B cell (primary cell): ENCODE measurements at regions not wholly inside any gene's neighbourhood (a gene's known extent, or its start where the extent isn't known, plus 50 kb on each side); places are given as distances from the start of the nearest gene placed in this dataset.

Experiments
- ATAC-seq: fragments of 200-7000 bp; cut with Tn5 transposase; one replicate; pipeline ENCODE4 v1.10.0; 2021; ENCODE audit warnings: low read depth, mild to moderate bottlenecking, moderate number of reproducible peaks, moderate library complexity
- CTCF ChIA-PET: fragments of 350-600 bp; sonication (Branson Sonifier 250); formaldehyde crosslinking; loops from one replicate; lab custom pipeline; 2021; ENCODE audit warnings: antibody characterized with exemption, inconsistent platforms; lab: Charles Lee
- POLR2A ChIA-PET: fragments of 350-600 bp; sonication (Branson Sonifier 250); formaldehyde crosslinking; loops from one replicate; lab custom pipeline; 2021; ENCODE audit warnings: antibody characterized with exemption; lab: Charles Lee
- DNase-seq: peaks from one replicate; pipeline ENCODE4 v3.0.0; 2013
- H2AFZ ChIP-seq: 2 replicates; pipeline ENCODE4 v1.6.1; 2012; ENCODE audit warnings: mild to moderate bottlenecking, low read depth, low read length; ENCODE audit not compliant: insufficient read depth, poor library complexity, severe bottlenecking
- H3K27ac ChIP-seq, 2 donors: 1 replicate in 1 of 2; 2 replicates in 1 of 2; pipeline ENCODE4 v1.5.1; 2012 to 2013; ENCODE audit warnings: low read length in 2 of 2, mild to moderate bottlenecking in 2 of 2, moderate library complexity in 1 of 2
- H3K27me3 ChIP-seq, 4 experiments: fragments of 200-600 bp in 1 of 4; sonication (generic) in 1 of 4; replicated peaks in 1 of 4; 1 replicate in 2 of 4; 2 replicates in 2 of 4; pipeline versions ENCODE4 v1.6.1 to v1.7.0; 2013 to 2016; ENCODE audit warnings: low read length in 3 of 4, mild to moderate bottlenecking in 2 of 4, mixed read lengths in 1 of 4, moderate library complexity in 1 of 4; ENCODE audit not compliant: insufficient read depth in 4 of 4, control insufficient read depth in 3 of 4; ENCODE audit errors: control extremely low read depth in 1 of 4
- H3K36me3 ChIP-seq, 2 experiments: replicated peaks in 1 of 2; 1 replicate in 1 of 2; 2 replicates in 1 of 2; pipeline versions ENCODE4 v1.6.1 to v1.7.1; 2013; ENCODE audit warnings: low read length in 1 of 2; ENCODE audit not compliant: insufficient read depth in 2 of 2, control insufficient read depth in 1 of 2; ENCODE audit errors: control extremely low read depth in 1 of 2, extremely low read depth in 1 of 2
- H3K4me1 ChIP-seq, 2 donors: fragments of 200-600 bp in 1 of 2; sonication (generic) in 1 of 2; 1 replicate in 1 of 2; 2 replicates in 1 of 2; pipeline versions ENCODE4 v1.5.1 to v1.6.1; 2013 to 2017; ENCODE audit warnings: low read length in 2 of 2; ENCODE audit not compliant: control insufficient read depth in 2 of 2, insufficient read depth in 2 of 2
- H3K4me2 ChIP-seq: replicated peaks from 2 replicates; pipeline ENCODE3; 2012; ENCODE audit warnings: mild to moderate bottlenecking, low read depth, low read length; ENCODE audit not compliant: poor library complexity, severe bottlenecking
- H3K4me3 ChIP-seq, 5 experiments: fragments of 200-600 bp in 1 of 5; sonication (generic) in 1 of 5; 1 replicate in 3 of 5; 2 replicates in 2 of 5; pipeline versions ENCODE4 v1.5.1 to v1.7.0; 2011 to 2016; ENCODE audit warnings: low read length in 4 of 5, mild to moderate bottlenecking in 4 of 5, low read depth in 2 of 5, control low read depth in 1 of 5, moderate library complexity in 1 of 5; ENCODE audit not compliant: insufficient read depth in 1 of 5; ENCODE audit errors: control extremely low read depth in 1 of 5, extremely low read depth in 1 of 5
- H3K79me2 ChIP-seq: fragments of 200-600 bp; sonication (generic); one replicate; pipeline ENCODE4 v1.6.0; 2016; ENCODE audit warnings: low read length; ENCODE audit not compliant: control insufficient read depth, insufficient read depth
- H3K9ac ChIP-seq: fragments of 200-600 bp; sonication (generic); 2 replicates; pipeline ENCODE4 v1.6.1; 2017; ENCODE audit warnings: mild to moderate bottlenecking, low read length, moderate library complexity
- H3K9me3 ChIP-seq, 3 donors: one replicate each; pipeline versions ENCODE4 v1.6.1 to v1.7.1; 2013; ENCODE audit warnings: low read length in 2 of 3; ENCODE audit not compliant: control insufficient read depth in 2 of 3, insufficient read depth in 1 of 3; ENCODE audit errors: control extremely low read depth in 1 of 3
- H4K20me1 ChIP-seq: 2 replicates; pipeline ENCODE4 v1.6.0; 2012; ENCODE audit warnings: mild to moderate bottlenecking, low read length; ENCODE audit not compliant: insufficient read depth, control insufficient read depth, poor library complexity, severe bottlenecking
- H3K27ac Mint-ChIP-seq: one replicate; pipeline ENCODE4 v1.8.0; 2021; ENCODE audit warnings: mixed read lengths
- H3K27me3 Mint-ChIP-seq: one replicate; pipeline ENCODE4 v1.8.0; 2021; ENCODE audit warnings: mixed read lengths
- H3K4me1 Mint-ChIP-seq: one replicate; pipeline ENCODE4 v1.8.0; 2021; ENCODE audit warnings: mixed read lengths
- H3K4me3 Mint-ChIP-seq: one replicate; pipeline ENCODE4 v1.8.0; 2021; ENCODE audit warnings: mixed read lengths
- H3K9me3 Mint-ChIP-seq: one replicate; pipeline ENCODE4 v1.8.0; 2022; ENCODE audit warnings: mixed read lengths; ENCODE audit not compliant: insufficient read depth
- CTCF ChIP-seq: fragments of 200-600 bp; IDR thresholded peaks from one replicate; pipeline ENCODE4 v1.8.0; 2022; ENCODE audit warnings: antibody characterized with exemption, mild to moderate bottlenecking
- EZH2 ChIP-seq: IDR thresholded peaks from 2 replicates; pipeline ENCODE4 v1.6.1; 2012; ENCODE audit warnings: borderline replicate concordance, low read depth, mild to moderate bottlenecking, moderate library complexity, low read length; ENCODE audit not compliant: insufficient read depth, poor library complexity, severe bottlenecking
- WGBS: methylation state at CpG from one replicate; pipeline ENCODE4 v1.1.5; 2013; ENCODE audit warnings: missing lambda C conversion rate; ENCODE audit not compliant: insufficient coverage; 5-methylcytosine and 5-hydroxymethylcytosine counted together
- intact Hi-C: fragments of 100-400 bp; cut with micrococcal nuclease; formaldehyde crosslinking; loops from one replicate; pipeline ENCODE4 v1.10.0; 2022

DNA sequence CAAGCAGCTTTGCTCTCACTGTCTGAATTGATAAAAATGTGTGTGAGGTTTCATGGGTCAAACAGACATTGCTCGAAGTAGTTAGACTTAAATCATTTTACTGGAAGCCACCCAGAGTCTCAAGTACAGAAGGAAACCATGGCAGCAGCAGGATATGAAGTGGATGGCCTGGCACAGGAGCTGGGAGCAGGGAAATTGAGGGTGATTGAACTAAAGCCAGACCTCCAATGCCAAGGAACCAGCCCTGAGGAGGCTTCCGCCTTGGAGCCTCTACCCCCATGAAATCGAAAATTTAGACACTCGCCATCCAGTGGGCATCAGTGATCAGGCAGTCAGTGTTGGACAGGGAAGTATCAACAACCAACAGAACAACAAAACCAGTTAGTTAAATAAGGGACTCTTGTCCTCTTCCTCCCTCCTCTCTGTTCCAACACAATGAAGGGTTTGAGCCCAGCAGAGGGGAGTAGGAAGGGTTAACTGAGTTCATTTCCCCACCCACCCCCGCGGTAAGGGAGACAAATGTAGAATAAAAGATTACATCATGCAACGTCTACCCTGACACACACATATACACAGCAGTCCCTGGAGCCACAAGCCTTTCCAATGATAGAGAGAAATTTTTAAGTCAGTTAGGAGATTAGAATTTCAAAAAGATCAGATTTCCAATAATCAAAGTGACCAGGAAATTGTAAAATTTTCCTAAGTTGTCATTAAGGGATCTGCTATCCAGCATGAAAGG, 156.3 kb downstream of the SLC16A9 start:
- H3K4me3 ChIP-seq, result no peak overlapping the region
- H3K9me3 ChIP-seq, result no peaks in the 10 kb centered on the region
- no peaks in the 10 kb centered on the region for H3K36me3 ChIP-seq
- ChIA-PET CTCF (no interaction called here), POLR2A (no interaction called here)
- Mint-ChIP-seq H3K27me3 (peaks cover 3% of the 10 kb centered on the region), H3K4me3 (no peak overlapping the region), H3K9me3 (no peaks in the 10 kb centered on the region), H3K4me1 (peaks cover 1% of the 10 kb centered on the region), H3K27ac (no peak overlapping the region)
- TF ChIP-seq CTCF (no peak), EZH2 (no peak)
- WGBS, result 100% methylated on average over 1 of the region's 7 CpGs
- H3K27me3 ChIP-seq, result no peaks in the 10 kb centered on the region
- no peaks in the 10 kb centered on the region for H3K79me2 ChIP-seq
- no peaks in the 10 kb centered on the region for H4K20me1 ChIP-seq
- no peak overlapping the region for H3K9ac ChIP-seq
- no peak overlapping the region for H2AFZ ChIP-seq
- intact Hi-C loops, result no loop called here
- no peak overlapping the region for H3K27ac ChIP-seq
- ATAC-seq (no peak), DNase-seq (no peak)
- no peak overlapping the region for H3K4me2 ChIP-seq
- no peaks in the 10 kb centered on the region for H3K4me1 ChIP-seq

- intact Hi-C loops, result no loop called here
These were observed 159.6 kb downstream of the SLC16A9 start for GRCh38 chr10:59550061-59550460.

More at GRCh38 chr10:59550061-59550460, 159.6 kb downstream of the SLC16A9 start:
- Histone ChIP-seq H3K4me1 (no peaks in the 10 kb centered on the region), H3K79me2 (no peaks in the 10 kb centered on the region), H4K20me1 (no peaks in the 10 kb centered on the region), H2AFZ (no peak overlapping the region), H3K36me3 (no peaks in the 10 kb centered on the region), H3K4me3 (no peak overlapping the region), H3K4me2 (no peak overlapping the region), H3K27me3 (no peaks in the 10 kb centered on the region), H3K9ac (no peak overlapping the region), H3K9me3 (no peaks in the 10 kb centered on the region), H3K27ac (no peak overlapping the region)
- ATAC-seq (no peak), DNase-seq (no peak)
- Mint-ChIP-seq H3K4me1 (no peaks in the 10 kb centered on the region), H3K4me3 (no peak overlapping the region), H3K27me3 (no peaks in the 10 kb centered on the region), H3K27ac (no peak overlapping the region), H3K9me3 (no peaks in the 10 kb centered on the region)
- TF ChIP-seq EZH2 (no peak), CTCF (no peak)
- POLR2A ChIA-PET, result no interaction called here
- WGBS, result 100% methylated on average over 1 of the region's 4 CpGs
- CTCF ChIA-PET, result no interaction called here
